ENCODE measurements at regions not wholly inside any gene's neighbourhood (a gene's known extent, or its start where the extent isn't known, plus 50 kb on each side); places are given as distances from the start of the nearest gene placed in this dataset.
"Not testable (repeated sequence)": the region's sequence is repeated elsewhere in the genome, so short reads cannot be mapped to it uniquely, and the experiment has no call there.

DNA sequence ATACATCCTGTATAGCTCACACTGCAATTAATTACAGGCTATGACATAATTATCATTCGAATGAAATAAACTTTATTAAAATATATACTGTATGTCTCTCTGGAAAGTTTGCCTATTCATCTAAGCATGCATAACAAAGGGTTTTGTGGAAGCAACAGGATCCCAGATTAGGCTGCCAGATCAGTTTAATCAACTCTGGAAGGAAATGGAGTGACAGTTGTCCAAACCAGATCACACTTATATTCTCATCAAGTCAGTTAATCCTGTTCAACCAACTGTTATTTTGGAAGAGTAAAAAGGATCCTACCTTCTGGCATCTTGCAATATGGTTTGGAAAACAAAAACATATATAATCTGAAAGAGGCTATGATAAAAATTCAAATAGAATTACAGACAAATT is 312.2 kb downstream of the FAT4 start:
- no peak for DNase-seq (ENCODE audit: low read depth)
- H3K4me3 ChIP-seq (ENCODE audit: low read depth, low read length) = no peak overlapping the region
- TF ChIP-seq, protein P1, sequence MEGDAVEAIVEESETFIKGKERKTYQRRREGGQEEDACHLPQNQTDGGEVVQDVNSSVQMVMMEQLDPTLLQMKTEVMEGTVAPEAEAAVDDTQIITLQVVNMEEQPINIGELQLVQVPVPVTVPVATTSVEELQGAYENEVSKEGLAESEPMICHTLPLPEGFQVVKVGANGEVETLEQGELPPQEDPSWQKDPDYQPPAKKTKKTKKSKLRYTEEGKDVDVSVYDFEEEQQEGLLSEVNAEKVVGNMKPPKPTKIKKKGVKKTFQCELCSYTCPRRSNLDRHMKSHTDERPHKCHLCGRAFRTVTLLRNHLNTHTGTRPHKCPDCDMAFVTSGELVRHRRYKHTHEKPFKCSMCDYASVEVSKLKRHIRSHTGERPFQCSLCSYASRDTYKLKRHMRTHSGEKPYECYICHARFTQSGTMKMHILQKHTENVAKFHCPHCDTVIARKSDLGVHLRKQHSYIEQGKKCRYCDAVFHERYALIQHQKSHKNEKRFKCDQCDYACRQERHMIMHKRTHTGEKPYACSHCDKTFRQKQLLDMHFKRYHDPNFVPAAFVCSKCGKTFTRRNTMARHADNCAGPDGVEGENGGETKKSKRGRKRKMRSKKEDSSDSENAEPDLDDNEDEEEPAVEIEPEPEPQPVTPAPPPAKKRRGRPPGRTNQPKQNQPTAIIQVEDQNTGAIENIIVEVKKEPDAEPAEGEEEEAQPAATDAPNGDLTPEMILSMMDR (conservative IDR thresholded peaks at IDR 0.05; ENCODE audit: low read depth, low read length) = no peak

DNA sequence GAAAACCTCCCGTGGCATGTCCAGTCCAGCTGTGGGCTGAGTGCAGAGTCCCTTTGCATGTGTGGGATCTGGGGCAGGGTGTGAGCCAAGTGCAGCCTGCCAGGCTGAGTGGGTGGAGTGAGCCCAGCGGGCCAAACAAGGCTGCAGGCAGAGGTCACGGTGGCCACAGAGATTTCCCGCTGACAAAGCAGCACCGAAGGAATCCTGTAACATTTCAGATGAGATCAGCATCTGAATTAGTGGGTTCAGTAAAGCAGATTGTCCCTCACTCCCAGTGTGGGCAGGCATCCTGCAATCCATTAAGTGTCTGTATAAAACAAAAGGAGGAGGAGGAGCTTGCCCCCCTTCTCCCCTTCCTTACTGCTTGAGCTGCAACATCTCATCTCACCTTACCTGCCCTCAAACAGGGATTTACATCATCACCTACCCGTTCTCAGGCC is 324.4 kb downstream of the FAT4 start:
- TF ChIP-seq, protein P1 (conservative IDR thresholded peaks at IDR 0.05; ENCODE audit: low read depth, low read length) = no peak
- DNase-seq (ENCODE audit: low read depth) = peak; percentile 45
- H3K4me3 ChIP-seq (ENCODE audit: low read depth, low read length) = no peak overlapping the region

DNA sequence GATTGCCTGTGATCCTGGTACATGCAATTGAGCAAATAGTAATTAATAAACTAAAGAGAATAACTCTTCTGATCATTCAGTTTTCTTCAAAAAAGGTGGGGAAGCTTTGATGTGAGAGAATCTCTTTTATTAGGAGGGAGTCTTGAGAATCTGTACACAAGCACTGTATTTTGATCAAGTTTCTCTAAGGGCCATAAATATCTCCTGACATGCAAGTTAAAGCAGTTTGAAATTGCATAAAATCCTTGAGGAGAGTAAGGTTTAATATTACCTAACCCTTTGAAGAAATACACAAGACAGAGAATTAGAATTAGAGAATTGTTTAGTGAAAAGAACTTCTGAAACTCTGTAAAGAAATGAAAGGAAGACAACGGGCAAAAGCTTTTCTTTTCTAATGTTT is 326.9 kb downstream of the FAT4 start:
- TF ChIP-seq, protein P1 (conservative IDR thresholded peaks at IDR 0.05; ENCODE audit: low read depth, low read length) = no peak
- no peak overlapping the region for H3K4me3 ChIP-seq (ENCODE audit: low read depth, low read length)
- no peak for DNase-seq (ENCODE audit: low read depth)

DNA sequence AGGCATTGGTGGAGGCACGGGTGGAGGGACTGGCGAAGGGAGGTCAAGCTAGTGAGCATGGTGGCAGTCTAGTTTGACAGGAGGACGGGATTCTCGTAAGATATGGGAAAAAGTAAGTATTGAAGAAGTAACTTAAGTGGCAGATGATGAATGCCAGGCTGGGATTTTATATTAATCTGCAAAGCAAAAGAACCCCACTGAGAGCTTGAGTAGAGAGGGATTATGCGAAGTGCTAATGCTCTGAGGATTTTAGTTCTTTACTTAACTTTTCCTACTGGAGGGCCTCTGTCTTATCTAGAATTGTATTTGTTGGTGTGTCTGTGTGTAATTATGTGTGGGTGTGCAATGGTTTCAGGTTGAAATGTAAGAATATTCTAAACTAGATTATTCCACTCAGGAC is 327.9 kb downstream of the FAT4 start:
- TF ChIP-seq, protein P1 (conservative IDR thresholded peaks at IDR 0.05; ENCODE audit: low read depth, low read length) = no peak
- DNase-seq (ENCODE audit: low read depth) = no peak
- no peak overlapping the region for H3K4me3 ChIP-seq (ENCODE audit: low read depth, low read length)

DNA sequence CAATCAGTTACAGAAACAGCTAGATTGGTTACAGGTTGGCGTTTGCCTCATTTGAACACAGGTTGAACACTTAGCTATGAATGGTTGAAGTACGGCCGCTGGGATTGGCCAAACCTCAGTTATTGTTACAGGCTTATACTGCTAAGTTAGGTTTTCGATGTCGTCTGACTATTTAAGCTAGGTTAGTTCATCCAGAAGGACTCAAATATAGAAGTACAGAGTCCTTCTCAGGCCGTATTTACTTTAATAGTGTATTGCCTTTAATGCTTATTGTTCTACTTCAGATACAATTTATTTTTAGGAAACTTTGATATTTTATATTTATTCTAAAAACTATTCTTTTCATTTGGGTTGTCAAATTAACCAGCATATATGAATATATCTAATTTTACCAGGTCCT is 334.7 kb downstream of the FAT4 start:
- DNase-seq (ENCODE audit: low read depth) = no peak
- H3K4me3 ChIP-seq (ENCODE audit: low read depth, low read length) = no peak overlapping the region
- TF ChIP-seq, protein P1 (conservative IDR thresholded peaks at IDR 0.05; ENCODE audit: low read depth, low read length) = no peak

DNA sequence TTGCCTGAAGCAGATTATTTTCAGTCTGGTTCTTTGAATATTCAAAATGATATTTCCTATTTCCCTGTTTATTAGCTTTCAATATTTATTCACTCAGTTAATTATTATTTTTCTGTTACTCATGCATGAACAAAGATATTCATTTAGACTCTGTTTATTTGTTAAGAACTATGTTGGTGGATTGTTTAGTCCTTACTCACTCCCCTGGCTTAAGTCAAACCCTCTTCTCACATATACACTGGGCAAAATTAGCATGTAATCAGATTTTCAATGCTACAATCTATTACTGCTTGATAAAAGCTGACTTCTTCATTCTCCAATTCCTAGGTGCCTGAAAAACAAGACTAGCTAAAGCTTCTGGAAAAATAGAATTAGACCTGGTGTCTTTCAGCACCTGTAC is 335.8 kb downstream of the FAT4 start:
- DNase-seq (ENCODE audit: low read depth) = no peak
- TF ChIP-seq, protein P1 (conservative IDR thresholded peaks at IDR 0.05; ENCODE audit: low read depth, low read length) = no peak
- H3K4me3 ChIP-seq (ENCODE audit: low read depth, low read length) = no peak overlapping the region

DNA sequence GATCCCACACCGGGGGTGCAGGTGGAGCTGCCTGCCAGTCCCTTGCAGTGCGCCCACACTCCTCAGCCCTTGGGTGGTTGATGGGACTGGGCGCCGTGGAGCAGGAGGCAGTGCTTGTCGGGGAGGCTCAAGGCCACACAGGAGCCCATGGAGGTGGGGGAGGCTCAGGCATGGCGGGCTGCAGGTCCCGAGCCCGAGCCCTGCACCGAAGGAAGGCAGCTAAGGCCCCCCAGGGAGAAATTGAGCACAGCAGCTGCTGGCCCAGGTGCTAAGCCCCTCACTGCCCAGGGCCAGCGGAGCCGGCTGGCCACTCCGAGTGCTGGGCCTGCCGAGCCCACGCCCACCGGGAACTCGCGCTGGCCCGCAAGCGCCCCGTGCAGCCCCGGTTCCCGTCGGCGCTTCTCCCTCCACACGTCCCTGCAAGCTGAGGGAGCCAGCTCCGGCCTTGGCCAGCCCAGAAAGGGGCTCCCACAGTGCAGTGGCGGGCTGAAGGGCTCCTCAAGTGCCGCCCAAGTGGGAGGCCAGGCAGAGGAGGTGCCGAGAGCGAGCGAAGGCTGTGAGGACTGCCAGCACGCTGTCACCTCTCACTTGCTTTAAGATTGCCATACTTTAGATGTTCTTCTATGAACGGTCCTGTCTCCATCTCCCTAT is 337.1 kb downstream of the FAT4 start:
- not testable (repeated sequence) for H3K4me3 ChIP-seq (ENCODE audit: low read depth, low read length); DNase-seq (ENCODE audit: low read depth)
